BE2C (cell line): ENCODE measurements at regions not wholly inside any gene's neighbourhood (a gene's known extent, or its start where the extent isn't known, plus 50 kb on each side); places are given as distances from the start of the nearest gene placed in this dataset.

Experiments used
- DNase-seq: peaks from one replicate; pipeline ENCODE4 v3.0.0-alpha.2; 2020
- H3K27me3 ChIP-seq: fragments of 250-450 bp; sonication (Bioruptor Pico); 2 replicates; pipeline ENCODE4 v1.5.1; 2020; ENCODE audit warnings: mild to moderate bottlenecking
- H3K36me3 ChIP-seq: fragments of 250-450 bp; sonication (Bioruptor Pico); 2 replicates; pipeline ENCODE4 v1.5.1; 2020; ENCODE audit warnings: mild to moderate bottlenecking
- H3K4me1 ChIP-seq: fragments of 250-450 bp; sonication (Bioruptor Pico); 2 replicates; pipeline ENCODE4 v1.5.1; 2020
- H3K4me3 ChIP-seq: 2 replicates; pipeline ENCODE4 v1.5.1; 2011; ENCODE audit warnings: low read depth, low read length
- H3K9me3 ChIP-seq: fragments of 250-450 bp; sonication (Bioruptor Pico); 2 replicates; pipeline ENCODE4 v1.5.1; 2020
- CTCF ChIP-seq: IDR thresholded peaks from 2 replicates; pipeline ENCODE4 v1.5.1; 2012; ENCODE audit warnings: mild to moderate bottlenecking, low read depth, low read length

- DNase-seq, result no peak
- TF ChIP-seq CTCF, result no peak
- peaks cover 16% of the 10 kb centered on the region for H3K27me3 ChIP-seq
- H3K36me3 ChIP-seq, result no peaks in the 10 kb centered on the region
- H3K4me1 ChIP-seq, result no peaks in the 10 kb centered on the region
- H3K9me3 ChIP-seq, result no peaks in the 10 kb centered on the region; the same call in 1 of the 2 replicates
- no peak overlapping the region for H3K4me3 ChIP-seq
Observed at GRCh38 chr2:237035781-237036475, 49.8 kb upstream of the COPS8 start.
